Heart right ventricle (tissue), 16 donors: ENCODE measurements at regions not wholly inside any gene's neighbourhood (a gene's known extent, or its start where the extent isn't known, plus 50 kb on each side); places are given as distances from the start of the nearest gene placed in this dataset.
A peak's percentile ranks its signal among the peaks of the same experiment; 100 is the strongest.

ENCODE experiments used
- ATAC-seq, 8 donors: fragments of 200-7000 bp; cut with Tn5 transposase; one replicate each; pipeline ENCODE4 v1.9.1; 2020; ENCODE audit warnings: mild to moderate bottlenecking in 8 of 8, moderate library complexity in 8 of 8, moderate number of reproducible peaks in 1 of 8
- DNase-seq, 2 donors: peaks; one replicate each; pipeline ENCODE4 v3.0.0-alpha.2; 2020
- H3K27ac ChIP-seq, 10 donors: fragments of 200-600 bp; sonication (generic) in 2 of 10; one replicate each; pipeline versions ENCODE4 v1.5.0 to v1.8.0; 2020 to 2022; ENCODE audit warnings: mild to moderate bottlenecking in 3 of 10
- H3K27me3 ChIP-seq, 7 donors: fragments of 200-600 bp; one replicate each; pipeline ENCODE4 v1.8.0; 2021 to 2022; ENCODE audit warnings: mild to moderate bottlenecking in 2 of 7
- H3K36me3 ChIP-seq, 9 donors: fragments of 200-600 bp; sonication (generic) in 1 of 9; one replicate each; pipeline versions ENCODE4 v1.5.0 to v1.8.0; 2020 to 2022; ENCODE audit warnings: mild to moderate bottlenecking in 2 of 9
- H3K4me1 ChIP-seq, 9 donors: fragments of 200-600 bp; sonication (generic) in 1 of 9; one replicate each; pipeline versions ENCODE4 v1.5.0 to v1.8.0; 2020 to 2022; ENCODE audit warnings: mild to moderate bottlenecking in 4 of 9
- H3K4me3 ChIP-seq, 10 donors: fragments of 200-600 bp; sonication (generic) in 2 of 10; one replicate each; pipeline versions ENCODE4 v1.5.0 to v1.8.0; 2020 to 2022; ENCODE audit warnings: mild to moderate bottlenecking in 7 of 10, moderate library complexity in 2 of 10
- H3K9me3 ChIP-seq, 11 donors: fragments of 200-600 bp in 10 of 11; sonication (generic) in 2 of 11; one replicate each; pipeline versions ENCODE4 v1.5.0 to v1.8.0; 2013 to 2022; ENCODE audit warnings: mild to moderate bottlenecking in 2 of 11, control low read depth in 1 of 11, moderate library complexity in 1 of 11
- CTCF ChIP-seq, 9 donors: fragments of 200-600 bp; sonication (generic) in 2 of 9; IDR thresholded peaks; one replicate each; pipeline versions ENCODE4 v1.5.0 to v1.8.0; 2021 to 2022; ENCODE audit warnings: antibody characterized with exemption in 9 of 9, mild to moderate bottlenecking in 5 of 9, moderate library complexity in 1 of 9
- WGBS, 2 donors: extraction: QIAGEN DNeasy Blood & Tissue Kit; methylation state at CpG; one replicate each; pipeline ENCODE4 v1.1.7; 2013; ENCODE audit warnings: inconsistent platforms in 1 of 2; 5-methylcytosine and 5-hydroxymethylcytosine counted together
- intact Hi-C, 10 donors: fragments of 100-400 bp; cut with DNase I; formaldehyde crosslinking; loops; one replicate each; pipeline versions ENCODE4 v1.11.1 to v1.14.2; 2022
- donor health status: Arrhythmogenic right ventricular cardiomyopathy.
- donor health status: ischemic (EF 13 %, LVEDD 7.1; RV severe dilation, severe dysfunction).
- donor health status: healthy with polysubstance abuse.
- donor health status: DM: no; HTN: yes; CAD: no.
- donor health status: DM: no; HTN: no; CAD: no.
- donor health status: ischemic (EF 25% LVEDD 6.9; RV normal size, moderate dysfunction).
- donor health status: ischemic (EF 25% LVEDD 5.7; RV mildly dilated, moderate dysfunction).
- donor health status: healthy.
- donor health status: DM: yes; HTN: yes; CAD: no.
- donor health status: Ischemic cardiomyopathy.
- donor health status: ischemic (EF 35%, LVEDD 5.7; RV mildly dilated, moderate dysfunction).
- donor health status: nonischemic (EF 11% LVEDD 7.7; RV severe dilation, severe dysfunction).
- donor health status: DM: yes; HTN: yes; CAD: no.
- donor health status: PGD.
- donor health status: ischemic (EF 29% LVEDD 5.4; RV normal size, mild dysfunction).
- donor health status: nonischemic (EF 23%, LVEDD 6.1; RV moderate dilation, normal function).

- no peak for ATAC-seq
- H3K4me1 ChIP-seq = peaks cover 0 to 4% (median 0%) of the 10 kb centered on the region in 9 donors
- intact Hi-C loops = loop anchor here in 1 of 10 donors (10.0 kb wide), 1 partner anchor 62 kb away; no protein-coding TSS in a partner anchor
These were observed 55.4 kb upstream of the CHRNB4 start for GRCh38 chr15:78696436-78696835.

GRCh38 chr15:78695854-78696253, 54.8 kb upstream of the CHRNB4 start:
- intact Hi-C loops = loop anchor here in 1 of 10 donors (10.0 kb wide), 1 partner anchor 61 kb away; no protein-coding TSS in a partner anchor
- no peak for DNase-seq
- ATAC-seq = peak in 4 of 8 donors; percentile 50 to 66 (median 58)
- TF ChIP-seq CTCF (IDR thresholded peaks at IDR 0.05) = peak in 2 of 9 donors; percentile 24 to 32
- Histone ChIP-seq H3K36me3 (no peaks in the 10 kb centered on the region), H3K27ac (no peak overlapping the region), H3K9me3 (no peaks in the 10 kb centered on the region), H3K27me3 (no peaks in the 10 kb centered on the region), H3K4me1 (peaks cover 0 to 4% (median 0%) of the 10 kb centered on the region in 9 donors), H3K4me3 (no peak overlapping the region)
- WGBS, 2 donors = 53 to 56% methylated on average over 3 of the region's 3 CpGs

More at GRCh38 chr15:78696436-78696835, 55.4 kb upstream of the CHRNB4 start:
- H3K27ac ChIP-seq = no peak overlapping the region
- TF ChIP-seq CTCF (IDR thresholded peaks at IDR 0.05) = no peak
- no peak overlapping the region for H3K4me3 ChIP-seq
- H3K27me3 ChIP-seq = no peaks in the 10 kb centered on the region
- no peaks in the 10 kb centered on the region for H3K36me3 ChIP-seq
- no peak for DNase-seq
- H3K9me3 ChIP-seq = no peaks in the 10 kb centered on the region

GRCh38 chr15:78695046-78695671, 54.1 kb upstream of the CHRNB4 start:
- no peak for DNase-seq
- intact Hi-C loops = loop anchor here in 1 of 10 donors (10.0 kb wide), 1 partner anchor 60 kb away; no protein-coding TSS in a partner anchor
- H3K9me3 ChIP-seq = no peaks in the 10 kb centered on the region

GRCh38 chr15:78691851-78692421, 50.9 kb upstream of the CHRNB4 start:
- WGBS, 2 donors = 88 to 96% methylated on average over 3 of the region's 3 CpGs
- ATAC-seq = no peak
- intact Hi-C loops = loop anchor here in 1 of 10 donors (10.0 kb wide), 1 partner anchor 57 kb away; no protein-coding TSS in a partner anchor
- no peak overlapping the region for H3K4me3 ChIP-seq
- no peaks in the 10 kb centered on the region for H3K9me3 ChIP-seq
- TF ChIP-seq CTCF (IDR thresholded peaks at IDR 0.05) = no peak
- H3K36me3 ChIP-seq = no peaks in the 10 kb centered on the region
- H3K27ac ChIP-seq = no peak overlapping the region
- no peak for DNase-seq
- peaks cover 0 to 4% (median 0%) of the 10 kb centered on the region in 9 donors for H3K4me1 ChIP-seq
- H3K27me3 ChIP-seq = no peaks in the 10 kb centered on the region

More at GRCh38 chr15:78695046-78695671, 54.1 kb upstream of the CHRNB4 start:
- no peak overlapping the region for H3K27ac ChIP-seq
- H3K27me3 ChIP-seq = no peaks in the 10 kb centered on the region
- ATAC-seq = no peak
- H3K4me1 ChIP-seq = peaks cover 0 to 4% (median 0%) of the 10 kb centered on the region in 9 donors
- no peak overlapping the region for H3K4me3 ChIP-seq
- TF ChIP-seq CTCF (IDR thresholded peaks at IDR 0.05) = no peak
- no peaks in the 10 kb centered on the region for H3K36me3 ChIP-seq
